K562 (cell line): ENCODE measurements at regions not wholly inside any gene's neighbourhood (a gene's known extent, or its start where the extent isn't known, plus 50 kb on each side); places are given as distances from the start of the nearest gene placed in this dataset.

ENCODE experiments used
- ATAC-seq: fragments of 200-7000 bp; cut with Tn5 transposase; 3 replicates; pipeline ENCODE4 v1.9.1; 2020; ENCODE audit warnings: moderate library complexity
- BruUV-seq: library from RNA; stranded (reverse); fragments of 400-500 nt; replicated peaks from 2 replicates; lab custom pipeline; 2021; lab: Mats Ljungman, UMichigan
- CTCF ChIA-PET: fragments of 300-600 bp; formaldehyde crosslinking; extraction: SDS; loops from one replicate; lab custom pipeline; 2021; ENCODE audit warnings: low intra/inter-chr PET ratio; lab: Yijun Ruan, JAX
- POLR2A ChIA-PET: fragments of 300-600, 350-650 bp; sonication (Branson Sonifier 250); formaldehyde crosslinking; extraction: SDS; loops from one replicate; lab custom pipeline; 2021; ENCODE audit warnings: antibody characterized with exemption, inconsistent platforms; lab: Yijun Ruan, JAX
- DNase-seq, 4 experiments: peaks; one replicate each; pipeline versions ENCODE4 v3.0.0 to v3.0.0-alpha.2; 2011 to 2018; ENCODE audit warnings: low spot score in 3 of 4, mixed read lengths in 3 of 4; ENCODE audit errors: extremely low read depth in 1 of 4
- FAIRE-seq: peaks from 2 replicates; lab custom pipeline; 2011; peaks lifted over from hg19 to GRCh38; lab: Jason Lieb, UNC
- H2AFZ ChIP-seq: 2 replicates; pipeline ENCODE4 v1.6.0; 2011; ENCODE audit warnings: low read depth, low read length, control low read depth, inconsistent platforms
- H3K27ac ChIP-seq: fragments of 200-600 bp; 3 replicates; pipeline ENCODE4 v1.8.0; 2011; ENCODE audit warnings: low read depth, mild to moderate bottlenecking, control low read depth, inconsistent platforms, low read length, moderate library complexity, mixed read lengths; ENCODE audit errors: extremely low read depth
- H3K27me3 ChIP-seq, 2 experiments: fragments of 300-600 bp in 1 of 2; 2 replicates in 1 of 2; 3 replicates in 1 of 2; pipeline versions ENCODE4 v1.6.0 to v1.8.0; 2011; ENCODE audit warnings: inconsistent platforms in 2 of 2, low read length in 2 of 2, mild to moderate bottlenecking in 1 of 2, mixed read lengths in 1 of 2, moderate library complexity in 1 of 2; ENCODE audit not compliant: control insufficient read depth in 2 of 2, insufficient read depth in 2 of 2
- H3K36me3 ChIP-seq: fragments of 300-600 bp; 3 replicates; pipeline ENCODE4 v1.8.0; 2011; ENCODE audit warnings: mild to moderate bottlenecking, low read length, inconsistent platforms; ENCODE audit not compliant: control insufficient read depth, insufficient read depth
- H3K4me1 ChIP-seq, 2 experiments: fragments of 200-600 bp in 1 of 2; replicated peaks in 1 of 2; 2 replicates in 1 of 2; 3 replicates in 1 of 2; pipeline versions ENCODE4 v1.5.1 to v1.8.0; 2011; ENCODE audit warnings: inconsistent platforms in 2 of 2, low read length in 2 of 2, mild to moderate bottlenecking in 1 of 2, mixed read lengths in 1 of 2, moderate library complexity in 1 of 2; ENCODE audit not compliant: control insufficient read depth in 2 of 2, insufficient read depth in 2 of 2
- H3K4me2 ChIP-seq: 2 replicates; pipeline ENCODE4 v1.6.1; 2011; ENCODE audit warnings: low read length, control low read depth, inconsistent platforms, mixed read lengths; ENCODE audit not compliant: insufficient read depth
- H3K4me3 ChIP-seq: fragments of 200-600 bp; sonication (generic), shearing (Covaris generic); 2 replicates; pipeline ENCODE4 v1.5.1; 2016; ENCODE audit warnings: control low read depth, inconsistent platforms
- H3K79me2 ChIP-seq: fragments of 200-600 bp; 3 replicates; pipeline ENCODE4 v1.8.0; 2011; ENCODE audit warnings: low read length, inconsistent platforms; ENCODE audit not compliant: control insufficient read depth, insufficient read depth
- H3K9ac ChIP-seq, 2 experiments: 2 replicates each; pipeline versions ENCODE4 v1.6.0 to v1.6.1; 2011; ENCODE audit warnings: low read depth in 2 of 2, low read length in 2 of 2, control low read depth in 1 of 2, inconsistent platforms in 1 of 2, mild to moderate bottlenecking in 1 of 2, mixed read lengths in 1 of 2; ENCODE audit not compliant: insufficient read depth in 1 of 2
- H3K9me1 ChIP-seq: one replicate; pipeline ENCODE4 v1.6.0; 2011; ENCODE audit warnings: inconsistent platforms, mild to moderate bottlenecking, low read length, moderate library complexity; ENCODE audit not compliant: control insufficient read depth, insufficient read depth
- H3K9me3 ChIP-seq: replicated peaks from 2 replicates; pipeline ENCODE4 v1.5.1; 2011; ENCODE audit warnings: low read depth, low read length, inconsistent platforms; ENCODE audit not compliant: control insufficient read depth, insufficient read depth
- H4K20me1 ChIP-seq: replicated peaks from 2 replicates; pipeline ENCODE4 v1.6.1; 2011; ENCODE audit warnings: low read length, inconsistent platforms, mixed read lengths; ENCODE audit not compliant: control insufficient read depth, insufficient read depth
- ARID2 ChIP-seq: fragments of 450-650 bp; IDR thresholded peaks from 2 replicates; pipeline ENCODE4 v1.6.1; 2017; ENCODE audit warnings: antibody characterized with exemption, mild to moderate bottlenecking
- CAMTA2 ChIP-seq: fragments of 250-450 bp; sonication (Bioruptor Pico); conservative IDR thresholded peaks from 2 replicates; pipeline ENCODE4 v1.5.1; 2022
- CHD2 ChIP-seq: IDR thresholded peaks from 2 replicates; pipeline ENCODE4 v1.6.1; 2011; ENCODE audit warnings: low read depth, low read length
- FOXK2 ChIP-seq, 2 experiments: fragments of 450-650 bp; IDR thresholded peaks in 1 of 2; conservative IDR thresholded peaks in 1 of 2; 2 replicates each; pipeline ENCODE4 v1.6.1; 2016; ENCODE audit warnings: low read depth in 2 of 2, mild to moderate bottlenecking in 1 of 2
- FOXM1 ChIP-seq, 2 experiments: fragments of 450-650 bp in 1 of 2; sonication (generic) in 1 of 2; formaldehyde crosslinking in 1 of 2; IDR thresholded peaks; 2 replicates each; pipeline versions ENCODE4 v1.6.1 to v1.9.0; 2017 to 2022; ENCODE audit warnings: low read depth in 2 of 2, mild to moderate bottlenecking in 2 of 2, missing genetic modification reagents in 1 of 2, moderate library complexity in 1 of 2
- ID3 ChIP-seq, 2 experiments: fragments of 250-450 bp in 1 of 2; fragments of 450-650 bp in 1 of 2; sonication (Bioruptor Pico) in 1 of 2; IDR thresholded peaks; 2 replicates each; pipeline versions ENCODE4 v1.6.1 to v1.8.0; 2016 to 2021; ENCODE audit warnings: mild to moderate bottlenecking in 2 of 2, moderate library complexity in 2 of 2, missing compliant biosample characterization in 1 of 2, missing genetic modification characterization in 1 of 2
- ILK ChIP-seq: fragments of 450-650 bp; IDR thresholded peaks from 2 replicates; pipeline ENCODE4 v1.6.1; 2016; ENCODE audit warnings: missing genetic modification characterization, low read depth, mild to moderate bottlenecking, missing compliant biosample characterization, moderate library complexity, borderline replicate concordance
- NCOR1 ChIP-seq: fragments of 450-650 bp; IDR thresholded peaks from 2 replicates; pipeline ENCODE4 v1.6.1; 2016; ENCODE audit warnings: mild to moderate bottlenecking, moderate library complexity
- PTTG1 ChIP-seq: fragments of 450-650 bp; IDR thresholded peaks from 2 replicates; pipeline ENCODE4 v1.6.1; 2016; ENCODE audit warnings: low read depth, mild to moderate bottlenecking, missing genetic modification characterization, missing compliant biosample characterization
- RBM15 ChIP-seq: fragments of 200-400 bp; formaldehyde crosslinking; IDR thresholded peaks from 2 replicates; pipeline ENCODE4 v1.6.1; 2018; ENCODE audit warnings: mild to moderate bottlenecking, low read length, moderate library complexity; ENCODE audit not compliant: insufficient read depth
- TAF7 ChIP-seq: fragments of 450-650 bp; IDR thresholded peaks from 2 replicates; pipeline ENCODE4 v1.6.1; 2016; ENCODE audit warnings: missing genetic modification characterization, missing compliant biosample characterization
- ZNF143 ChIP-seq: sonication (generic); formaldehyde crosslinking; IDR thresholded peaks from 2 replicates; pipeline ENCODE4 v1.9.0; 2022; ENCODE audit warnings: mild to moderate bottlenecking, missing genetic modification reagents
- WGBS: fragments of 100-300 bp; shearing (Covaris generic); methylation state at CpG from one replicate; pipeline ENCODE4 v1.1.6; 2016; ENCODE audit warnings: low coverage, mixed read lengths; ENCODE audit not compliant: insufficient coverage; ENCODE audit errors: missing lambda C conversion rate; 5-methylcytosine and 5-hydroxymethylcytosine counted together
- in situ Hi-C: fragments of 300-500 bp; cut with MboI; formaldehyde crosslinking; loops from 4 replicates; pipeline ENCODE4 v1.15.0; 2018; ENCODE audit warnings: inconsistent platforms, mixed read lengths
- intact Hi-C: fragments of 100-400 bp; cut with micrococcal nuclease; formaldehyde crosslinking; loops from 2 replicates; pipeline ENCODE4 v1.14.2; 2022
- TF ChIP-seq, protein P1 (sequence below), 2 experiments: IDR thresholded peaks; 2 replicates each; pipeline ENCODE4 v1.6.1; 2012; ENCODE audit warnings: improper control_type of control experiment in 2 of 2, low read depth in 2 of 2, low read length in 2 of 2, borderline replicate concordance in 1 of 2
- TF ChIP-seq, protein P2 (sequence below): fragments of 250-450 bp; sonication (Bioruptor Pico); IDR thresholded peaks from 2 replicates; pipeline ENCODE4 v1.9.0; 2021; ENCODE audit warnings: mild to moderate bottlenecking
- TF ChIP-seq, protein P3 (sequence below): IDR thresholded peaks from 2 replicates; pipeline ENCODE4 v1.6.1; 2014; ENCODE audit warnings: antibody characterized with exemption

DNA sequence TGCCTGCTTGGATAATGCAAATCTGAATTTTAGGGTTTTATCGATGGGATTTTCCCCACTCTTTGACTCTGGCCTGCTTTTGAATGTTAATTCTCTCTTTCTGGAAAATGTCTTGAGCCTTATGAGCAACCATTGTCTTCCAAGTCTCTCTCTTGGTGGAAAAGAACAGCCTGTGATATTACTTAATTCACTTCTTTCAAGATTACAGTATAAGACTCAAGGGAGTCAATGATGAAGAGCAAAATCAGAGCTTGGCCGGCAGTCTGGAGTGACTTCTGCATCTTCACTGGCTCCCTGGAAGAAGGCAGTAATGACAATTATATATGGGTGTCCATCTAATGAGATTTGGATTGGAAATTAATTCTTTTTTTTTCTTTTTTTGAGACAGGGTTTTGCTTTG, 122.9 kb upstream of the ZEB2 start:
- FAIRE-seq (no peak), ATAC-seq (no peak), DNase-seq (no peak)
- H3K36me3 ChIP-seq, result no peaks in the 10 kb centered on the region
- no peak overlapping the region for H2AFZ ChIP-seq
- no peaks in the 10 kb centered on the region for H3K9me1 ChIP-seq
- H3K79me2 ChIP-seq, result no peaks in the 10 kb centered on the region
- in situ Hi-C loops (no loop called here), intact Hi-C loops (no loop called here)
- H3K4me3 ChIP-seq, result no peak overlapping the region
- no peaks in the 10 kb centered on the region for H4K20me1 ChIP-seq
- H3K4me2 ChIP-seq, result no peak overlapping the region
- ChIA-PET POLR2A (interaction anchor here (1.1 kb wide), 1 partner anchor 33 kb away, joined by 3 read pairs; no protein-coding TSS in a partner anchor), CTCF (no interaction called here)
- H3K27ac ChIP-seq, result no peak overlapping the region
- no TSS peak for BruUV-seq
- H3K4me1 ChIP-seq, result no peaks in the 10 kb centered on the region; a peak in 1 of 5 replicates
- no peaks in the 10 kb centered on the region for H3K27me3 ChIP-seq
- H3K9ac ChIP-seq, result no peak overlapping the region
- H3K9me3 ChIP-seq, result no peaks in the 10 kb centered on the region
- WGBS, result 73% methylated on average over 2 of the region's 2 CpGs
- TF ChIP-seq NCOR1, result no peak
- no peak for TF ChIP-seq FOXM1 (IDR thresholded peaks at IDR 0.05; ENCODE audit: low read depth)
- TF ChIP-seq FOXM1 (CRISPR knock-in tag; IDR thresholded peaks at IDR 0.05; ENCODE audit: low read depth), result no peak
- TF ChIP-seq, protein P1, sequence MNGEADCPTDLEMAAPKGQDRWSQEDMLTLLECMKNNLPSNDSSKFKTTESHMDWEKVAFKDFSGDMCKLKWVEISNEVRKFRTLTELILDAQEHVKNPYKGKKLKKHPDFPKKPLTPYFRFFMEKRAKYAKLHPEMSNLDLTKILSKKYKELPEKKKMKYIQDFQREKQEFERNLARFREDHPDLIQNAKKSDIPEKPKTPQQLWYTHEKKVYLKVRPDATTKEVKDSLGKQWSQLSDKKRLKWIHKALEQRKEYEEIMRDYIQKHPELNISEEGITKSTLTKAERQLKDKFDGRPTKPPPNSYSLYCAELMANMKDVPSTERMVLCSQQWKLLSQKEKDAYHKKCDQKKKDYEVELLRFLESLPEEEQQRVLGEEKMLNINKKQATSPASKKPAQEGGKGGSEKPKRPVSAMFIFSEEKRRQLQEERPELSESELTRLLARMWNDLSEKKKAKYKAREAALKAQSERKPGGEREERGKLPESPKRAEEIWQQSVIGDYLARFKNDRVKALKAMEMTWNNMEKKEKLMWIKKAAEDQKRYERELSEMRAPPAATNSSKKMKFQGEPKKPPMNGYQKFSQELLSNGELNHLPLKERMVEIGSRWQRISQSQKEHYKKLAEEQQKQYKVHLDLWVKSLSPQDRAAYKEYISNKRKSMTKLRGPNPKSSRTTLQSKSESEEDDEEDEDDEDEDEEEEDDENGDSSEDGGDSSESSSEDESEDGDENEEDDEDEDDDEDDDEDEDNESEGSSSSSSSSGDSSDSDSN (IDR thresholded peaks at IDR 0.05; ENCODE audit: borderline replicate concordance in 1 of 2, low read depth in 2 of 2, low read length in 2 of 2), result no peak
- TF ChIP-seq, protein P2, sequence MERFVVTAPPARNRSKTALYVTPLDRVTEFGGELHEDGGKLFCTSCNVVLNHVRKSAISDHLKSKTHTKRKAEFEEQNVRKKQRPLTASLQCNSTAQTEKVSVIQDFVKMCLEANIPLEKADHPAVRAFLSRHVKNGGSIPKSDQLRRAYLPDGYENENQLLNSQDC, result no peak
- TF ChIP-seq ID3 (CRISPR knock-in tag; IDR thresholded peaks at IDR 0.05), result no peak
- no peak for TF ChIP-seq ID3 (tag; IDR thresholded peaks at IDR 0.05)
- TF ChIP-seq, protein P3, sequence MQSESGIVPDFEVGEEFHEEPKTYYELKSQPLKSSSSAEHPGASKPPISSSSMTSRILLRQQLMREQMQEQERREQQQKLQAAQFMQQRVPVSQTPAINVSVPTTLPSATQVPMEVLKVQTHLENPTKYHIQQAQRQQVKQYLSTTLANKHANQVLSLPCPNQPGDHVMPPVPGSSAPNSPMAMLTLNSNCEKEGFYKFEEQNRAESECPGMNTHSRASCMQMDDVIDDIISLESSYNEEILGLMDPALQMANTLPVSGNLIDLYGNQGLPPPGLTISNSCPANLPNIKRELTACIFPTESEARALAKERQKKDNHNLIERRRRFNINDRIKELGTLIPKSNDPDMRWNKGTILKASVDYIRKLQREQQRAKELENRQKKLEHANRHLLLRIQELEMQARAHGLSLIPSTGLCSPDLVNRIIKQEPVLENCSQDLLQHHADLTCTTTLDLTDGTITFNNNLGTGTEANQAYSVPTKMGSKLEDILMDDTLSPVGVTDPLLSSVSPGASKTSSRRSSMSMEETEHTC, result no peak
- TF ChIP-seq FOXK2 (conservative IDR thresholded peaks at IDR 0.05 in 1 of 2, IDR thresholded peaks at IDR 0.05 in 1 of 2; ENCODE audit: low read depth in 2 of 2), result no peak
- TF ChIP-seq RBM15, result no peak
- no peak for TF ChIP-seq CHD2
- TF ChIP-seq CAMTA2 (CRISPR knock-in tag), result no peak
- TF ChIP-seq PTTG1 (tag), result no peak
- no peak for TF ChIP-seq TAF7
- TF ChIP-seq ARID2, result no peak
- TF ChIP-seq ILK (tag), result no peak
- no peak for TF ChIP-seq ZNF143 (CRISPR knock-in tag)
